22Rv1 (cell line): ENCODE measurements at regions not wholly inside any gene's neighbourhood (a gene's known extent, or its start where the extent isn't known, plus 50 kb on each side); places are given as distances from the start of the nearest gene placed in this dataset.
"Not testable (repeated sequence)": the region's sequence is repeated elsewhere in the genome, so short reads cannot be mapped to it uniquely, and the experiment has no call there.

Experiments used
- H3K27ac ChIP-seq: fragments of 450-650 bp; 2 replicates; pipeline ENCODE4 v1.5.1; 2017
- ZFX ChIP-seq: fragments of 450-650 bp; IDR thresholded peaks from 2 replicates; pipeline ENCODE4 v1.6.1; 2017; ENCODE audit warnings: antibody characterized with exemption, borderline replicate concordance
- TF ChIP-seq, protein P1 (sequence below): fragments of 450-650 bp; IDR thresholded peaks from 2 replicates; pipeline ENCODE4 v1.5.1; 2017; ENCODE audit warnings: mild to moderate bottlenecking

DNA sequence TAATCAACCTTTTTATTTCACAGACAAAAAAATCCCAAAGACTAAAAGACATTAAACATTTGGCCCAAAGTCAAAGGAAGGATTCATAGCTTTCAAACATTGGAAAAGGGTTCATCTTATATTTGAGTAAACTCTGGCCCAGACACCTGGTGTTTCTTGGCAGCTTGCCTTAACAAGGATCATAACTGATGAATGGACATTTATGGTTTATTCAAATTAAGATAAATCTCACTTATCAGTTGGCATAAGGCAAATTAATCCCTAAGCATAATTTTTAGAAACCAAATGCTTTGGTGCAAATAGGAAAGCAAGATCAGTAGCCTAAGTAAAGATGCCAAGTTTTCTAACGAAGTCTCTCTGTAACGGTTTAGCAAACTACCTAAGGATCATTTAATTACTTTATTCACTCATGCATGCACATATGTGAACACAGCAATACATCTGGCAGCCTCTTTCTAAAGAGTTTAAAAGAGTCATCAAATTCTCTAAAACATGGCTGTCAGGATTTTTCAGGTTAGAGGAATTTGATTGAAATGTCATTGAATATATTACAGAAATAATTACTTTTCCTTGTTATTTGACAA, 323.4 kb upstream of the RBMS1 start:
- no peak overlapping the region for H3K27ac ChIP-seq
- TF ChIP-seq ZFX, result no peak
- TF ChIP-seq, protein P1, sequence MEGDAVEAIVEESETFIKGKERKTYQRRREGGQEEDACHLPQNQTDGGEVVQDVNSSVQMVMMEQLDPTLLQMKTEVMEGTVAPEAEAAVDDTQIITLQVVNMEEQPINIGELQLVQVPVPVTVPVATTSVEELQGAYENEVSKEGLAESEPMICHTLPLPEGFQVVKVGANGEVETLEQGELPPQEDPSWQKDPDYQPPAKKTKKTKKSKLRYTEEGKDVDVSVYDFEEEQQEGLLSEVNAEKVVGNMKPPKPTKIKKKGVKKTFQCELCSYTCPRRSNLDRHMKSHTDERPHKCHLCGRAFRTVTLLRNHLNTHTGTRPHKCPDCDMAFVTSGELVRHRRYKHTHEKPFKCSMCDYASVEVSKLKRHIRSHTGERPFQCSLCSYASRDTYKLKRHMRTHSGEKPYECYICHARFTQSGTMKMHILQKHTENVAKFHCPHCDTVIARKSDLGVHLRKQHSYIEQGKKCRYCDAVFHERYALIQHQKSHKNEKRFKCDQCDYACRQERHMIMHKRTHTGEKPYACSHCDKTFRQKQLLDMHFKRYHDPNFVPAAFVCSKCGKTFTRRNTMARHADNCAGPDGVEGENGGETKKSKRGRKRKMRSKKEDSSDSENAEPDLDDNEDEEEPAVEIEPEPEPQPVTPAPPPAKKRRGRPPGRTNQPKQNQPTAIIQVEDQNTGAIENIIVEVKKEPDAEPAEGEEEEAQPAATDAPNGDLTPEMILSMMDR, result no peak

DNA sequence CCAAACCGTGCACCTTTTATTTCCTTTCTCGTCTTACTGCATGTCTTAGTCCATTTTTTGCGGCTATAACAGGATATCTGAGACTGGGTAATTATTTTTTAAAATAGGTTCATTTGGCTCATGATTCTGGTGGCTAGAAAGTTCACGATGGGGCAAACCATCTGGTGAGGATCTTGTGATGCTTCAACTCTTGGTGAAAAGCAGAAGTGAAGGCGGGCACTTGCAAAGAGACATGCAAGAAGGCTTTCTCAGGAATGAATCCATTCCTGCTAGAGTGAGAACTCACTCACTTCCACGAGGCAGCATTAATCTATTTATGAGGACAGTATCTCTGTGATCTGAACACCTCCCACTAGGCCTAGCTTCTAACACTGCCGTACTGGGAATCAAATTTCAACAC, 327.1 kb upstream of the RBMS1 start:
- no peak overlapping the region for H3K27ac ChIP-seq
- TF ChIP-seq, protein P1, result no peak
- TF ChIP-seq ZFX, result no peak

DNA sequence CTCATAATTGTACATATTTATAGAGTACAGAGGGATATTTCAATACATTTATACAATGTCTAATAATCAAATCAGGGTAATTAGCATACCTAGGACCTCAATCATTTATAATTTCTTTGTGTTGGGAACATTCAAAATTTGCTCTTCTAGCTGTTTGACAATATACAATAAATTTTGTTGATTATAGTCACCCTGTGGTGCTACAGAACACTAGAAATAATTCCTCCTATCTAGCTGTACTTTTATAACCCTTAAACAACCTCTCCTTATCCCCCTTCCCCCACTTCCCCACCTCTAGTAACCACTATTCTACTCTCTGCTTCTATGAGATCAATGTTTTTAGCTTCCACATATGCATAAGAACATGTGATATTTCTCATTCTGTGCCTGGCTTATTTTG, 328.4 kb upstream of the RBMS1 start:
- no peak overlapping the region for H3K27ac ChIP-seq
- TF ChIP-seq ZFX, result no peak
- TF ChIP-seq, protein P1, result no peak

DNA sequence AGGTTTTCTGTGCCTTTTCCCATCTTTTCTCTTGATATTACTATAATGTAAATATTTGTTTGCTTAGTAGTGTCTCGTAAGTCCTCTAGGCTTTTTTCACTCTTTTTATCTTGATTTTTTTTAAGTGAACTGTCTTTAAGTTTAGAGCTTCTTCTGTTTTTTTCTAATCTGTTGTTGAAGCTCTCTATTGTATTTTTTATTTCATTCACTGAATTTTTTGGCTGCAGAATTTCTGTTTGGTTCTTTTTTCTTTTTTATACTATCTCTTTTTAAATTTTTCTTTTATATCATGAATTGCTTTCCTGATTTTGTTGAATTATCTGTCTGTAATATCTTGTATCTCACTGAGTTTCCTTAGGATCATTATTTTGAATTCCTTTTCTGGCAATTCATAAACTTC, 331.8 kb upstream of the RBMS1 start:
- H3K27ac ChIP-seq, result no peak overlapping the region
- no peak for TF ChIP-seq ZFX
- TF ChIP-seq, protein P1, result no peak

DNA sequence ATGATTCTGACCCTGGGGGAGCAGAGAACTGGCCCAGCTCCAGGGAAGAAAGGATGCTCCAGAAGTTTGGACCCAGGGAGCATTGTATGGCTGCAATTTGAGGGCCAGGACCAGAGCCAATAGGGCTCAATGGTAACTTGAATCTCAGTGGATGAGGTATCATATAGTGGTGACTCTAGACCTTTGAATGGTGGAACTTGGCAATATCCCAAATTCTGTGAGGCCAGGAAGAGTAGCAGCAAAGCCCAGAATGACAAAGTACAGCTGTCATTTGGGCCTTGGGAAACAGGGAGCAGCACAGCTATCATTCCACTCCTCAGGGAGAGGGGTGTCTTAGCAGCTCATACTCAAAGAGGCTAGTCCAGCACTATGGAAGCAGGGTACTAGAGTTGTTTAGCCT, 332.9 kb upstream of the RBMS1 start:
- H3K27ac ChIP-seq, result no peak overlapping the region
- TF ChIP-seq, protein P1, result no peak
- TF ChIP-seq ZFX, result no peak

DNA sequence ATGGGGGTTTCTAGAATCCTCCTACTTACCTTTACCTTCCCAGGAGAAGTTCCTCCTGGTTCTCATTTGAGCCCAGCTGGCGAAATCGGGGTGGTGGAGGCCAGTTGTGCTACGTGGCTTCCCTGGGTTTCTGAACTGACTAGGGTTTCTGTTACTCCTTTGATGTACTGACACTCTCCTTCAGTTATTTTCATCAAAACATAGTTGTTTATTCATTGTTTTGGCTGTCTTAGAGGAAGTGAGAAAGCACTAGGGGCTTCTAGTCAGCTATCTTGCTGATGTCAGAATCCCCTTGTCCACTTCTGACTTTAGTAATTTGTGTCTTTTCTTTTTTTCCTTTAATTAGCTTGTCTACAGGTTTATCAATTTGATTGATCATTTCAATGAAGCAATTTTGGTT, 332.2 kb upstream of the TANK start:
- TF ChIP-seq, protein P1, result no peak
- no peak for TF ChIP-seq ZFX
- H3K27ac ChIP-seq, result no peak overlapping the region

DNA sequence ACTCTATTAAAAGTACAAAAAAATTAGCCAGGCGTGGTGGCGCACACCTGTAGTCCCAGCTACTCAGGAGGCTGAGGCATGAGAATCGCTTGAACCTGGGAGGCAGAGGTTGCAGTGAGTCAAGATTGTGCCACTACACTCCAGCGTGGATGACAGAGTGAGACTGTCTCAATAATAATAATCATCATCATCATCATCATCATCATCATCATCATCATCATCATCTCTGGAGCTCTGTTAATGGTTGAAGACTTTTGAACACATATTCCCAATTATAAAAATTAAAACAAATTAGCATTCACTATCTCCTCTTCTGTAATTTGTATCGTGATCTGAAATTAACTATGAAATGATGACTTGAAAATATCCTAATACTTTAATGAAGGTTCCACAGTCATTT, 327.8 kb upstream of the TANK start:
- H3K27ac ChIP-seq, result not testable (repeated sequence)

DNA sequence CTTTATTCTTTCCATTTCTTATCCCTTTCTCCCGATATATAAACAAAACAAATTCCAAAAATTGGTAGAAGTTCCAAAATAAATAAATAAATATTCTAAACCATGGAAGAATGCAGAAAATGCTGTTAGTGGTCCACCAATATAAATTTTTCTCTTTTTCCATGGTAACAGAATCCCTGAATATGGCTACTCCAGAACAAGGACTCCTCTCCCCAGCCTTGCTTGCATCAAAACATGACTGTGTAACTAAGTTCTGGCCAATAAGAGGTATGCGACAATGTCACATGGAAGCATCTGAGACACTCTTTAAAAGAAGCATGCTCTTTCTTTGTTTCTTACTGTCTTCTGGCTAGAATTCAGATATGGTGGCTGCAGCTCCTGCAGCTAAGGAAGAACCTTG, 325.1 kb upstream of the TANK start:
- no peak overlapping the region for H3K27ac ChIP-seq
- no peak for TF ChIP-seq ZFX
